ENCODE measurements at regions not wholly inside any gene's neighbourhood (a gene's known extent, or its start where the extent isn't known, plus 50 kb on each side); places are given as distances from the start of the nearest gene placed in this dataset.

- Histone ChIP-seq H3K36me3 (replicated peaks in 1 of 2; ENCODE audit: insufficient read depth in 1 of 2, low read depth in 2 of 2) (no peaks in the 10 kb centered on the region), H3K27ac (no peak overlapping the region), H3K27me3 (no peaks in the 10 kb centered on the region), H3K9me3 (no peaks in the 10 kb centered on the region), H3K4me1 (no peaks in the 10 kb centered on the region), H3K4me3 (no peak overlapping the region)
- 44 to 56% methylated on average over 4 of the region's 4 CpGs for WGBS, 2 donors
- ATAC-seq (no peak), DNase-seq (no peak)
- TF ChIP-seq CTCF (IDR thresholded peaks at IDR 0.05) = no peak
- TF ChIP-seq POLR2A (IDR thresholded peaks at IDR 0.05) = no peak
- intact Hi-C loops (cut with DNase I) = no loop called here
Observed at GRCh38 chr2:156845806-156846558, 409.8 kb downstream of the GPD2 start.

- ATAC-seq = no peak
- intact Hi-C loops (cut with DNase I) = no loop called here
- 62 to 73% methylated on average over 4 of the region's 4 CpGs for WGBS, 2 donors
Observed at GRCh38 chr2:156852210-156852609, 405.3 kb upstream of the GALNT5 start.

GRCh38 chr2:156852681-156853080 lies 404.8 kb upstream of the GALNT5 start:
- Histone ChIP-seq H3K36me3 (replicated peaks in 1 of 2; ENCODE audit: insufficient read depth in 1 of 2, low read depth in 2 of 2) (no peaks in the 10 kb centered on the region), H3K9me3 (no peaks in the 10 kb centered on the region), H3K27ac (no peak overlapping the region), H3K4me1 (no peaks in the 10 kb centered on the region), H3K27me3 (no peaks in the 10 kb centered on the region), H3K4me3 (no peak overlapping the region)
- TF ChIP-seq CTCF (IDR thresholded peaks at IDR 0.05) = no peak
- intact Hi-C loops (cut with DNase I) = no loop called here
- DNase-seq = no peak
- no peak for ATAC-seq

More at GRCh38 chr2:156852210-156852609, 405.3 kb upstream of the GALNT5 start:
- Histone ChIP-seq H3K4me1 (no peaks in the 10 kb centered on the region), H3K27me3 (no peaks in the 10 kb centered on the region), H3K27ac (no peak overlapping the region), H3K4me3 (no peak overlapping the region), H3K36me3 (replicated peaks in 1 of 2; ENCODE audit: insufficient read depth in 1 of 2, low read depth in 2 of 2) (no peaks in the 10 kb centered on the region), H3K9me3 (no peaks in the 10 kb centered on the region)
- no peak for TF ChIP-seq CTCF (IDR thresholded peaks at IDR 0.05)
- TF ChIP-seq POLR2A (IDR thresholded peaks at IDR 0.05) = no peak
- no peak for DNase-seq

- Histone ChIP-seq H3K27ac (no peak overlapping the region), H3K27me3 (no peaks in the 10 kb centered on the region), H3K36me3 (replicated peaks in 1 of 2; ENCODE audit: insufficient read depth in 1 of 2, low read depth in 2 of 2) (no peaks in the 10 kb centered on the region), H3K4me3 (no peak overlapping the region), H3K4me1 (no peaks in the 10 kb centered on the region), H3K9me3 (no peaks in the 10 kb centered on the region)
- 34 to 56% methylated on average over 2 of the region's 2 CpGs for WGBS, 2 donors
- DNase-seq (no peak), ATAC-seq (no peak)
- intact Hi-C loops (cut with DNase I) = no loop called here
- TF ChIP-seq CTCF (IDR thresholded peaks at IDR 0.05) (no peak), POLR2A (IDR thresholded peaks at IDR 0.05) (no peak)
Observed at GRCh38 chr2:156864325-156864724, 393.2 kb upstream of the GALNT5 start.

DNA sequence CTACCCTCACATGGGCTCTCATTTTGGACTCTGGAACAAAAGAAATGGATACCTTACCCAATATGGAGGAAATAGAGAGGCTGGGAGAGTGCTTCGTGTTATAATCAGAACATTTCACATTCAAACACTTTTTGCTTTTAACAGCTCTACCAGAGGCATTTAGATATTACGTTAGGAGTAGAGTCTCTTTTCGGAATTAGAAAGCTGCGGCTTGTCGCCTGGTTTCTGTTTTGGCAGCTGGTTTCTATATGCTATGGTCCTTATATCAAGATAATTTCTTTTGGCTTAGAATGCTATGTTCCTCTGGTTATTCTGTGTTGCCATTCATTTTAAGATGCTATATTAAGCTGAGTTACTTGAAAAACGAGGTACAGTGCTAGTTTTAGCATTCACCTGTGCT lies 392.8 kb upstream of the GALNT5 start:
- intact Hi-C loops (cut with DNase I) = no loop called here
- WGBS, 2 donors = 60 to 66% methylated on average over 6 of the region's 6 CpGs

More for the DNA sequence above, 392.8 kb upstream of the GALNT5 start:
- ATAC-seq (no peak), DNase-seq (no peak)
- H3K36me3 ChIP-seq (replicated peaks in 1 of 2; ENCODE audit: insufficient read depth in 1 of 2, low read depth in 2 of 2) = no peaks in the 10 kb centered on the region
- H3K27ac ChIP-seq = no peak overlapping the region
- no peaks in the 10 kb centered on the region for H3K4me1 ChIP-seq
- H3K4me3 ChIP-seq = no peak overlapping the region
- H3K27me3 ChIP-seq = no peaks in the 10 kb centered on the region
- no peaks in the 10 kb centered on the region for H3K9me3 ChIP-seq
- TF ChIP-seq CTCF (IDR thresholded peaks at IDR 0.05) (no peak), POLR2A (IDR thresholded peaks at IDR 0.05) (no peak)
